HepG2 (cell line): ENCODE measurements at regions not wholly inside any gene's neighbourhood (a gene's known extent, or its start where the extent isn't known, plus 50 kb on each side); places are given as distances from the start of the nearest gene placed in this dataset.

Experiments used
- ATAC-seq: fragments of 200-7000 bp; cut with Tn5 transposase; 3 replicates; pipeline ENCODE4 v1.9.1; 2020; ENCODE audit warnings: mild to moderate bottlenecking, moderate library complexity
- BruUV-seq: library from RNA; stranded (reverse); fragments of 400-500 nt; replicated peaks from 2 replicates; lab custom pipeline; 2021; lab: Mats Ljungman, UMichigan
- CTCF ChIA-PET: fragments of 300-600 bp; formaldehyde crosslinking; extraction: SDS; loops from one replicate; lab custom pipeline; 2021; ENCODE audit warnings: low total read pairs, inconsistent platforms, low intra/inter-chr PET ratio; lab: Yijun Ruan, JAX
- POLR2A ChIA-PET: fragments of 350-600 bp; sonication (Branson Sonifier 250); formaldehyde crosslinking; loops from one replicate; lab custom pipeline; 2020; ENCODE audit warnings: antibody characterized with exemption, inconsistent platforms; lab: Yijun Ruan, JAX
- DNase-seq: peaks from one replicate; pipeline ENCODE4 v3.0.0-alpha.2; 2015; ENCODE audit warnings: low spot score
- FAIRE-seq: peaks from 3 replicates; lab custom pipeline; 2011; peaks lifted over from hg19 to GRCh38; lab: Jason Lieb, UNC
- H2AFZ ChIP-seq: one replicate; pipeline ENCODE4 v1.6.1; 2011; ENCODE audit warnings: low read length, inconsistent platforms
- H3K27ac ChIP-seq: fragments of 300-600 bp; 3 replicates; pipeline ENCODE4 v1.8.0; 2011; ENCODE audit warnings: mixed run types, mild to moderate bottlenecking, mixed read lengths, low read length, inconsistent platforms; ENCODE audit not compliant: insufficient read depth; ENCODE audit errors: extremely low read length
- H3K27me3 ChIP-seq, 2 experiments: fragments of 200-600 bp in 1 of 2; 2 replicates in 1 of 2; 3 replicates in 1 of 2; pipeline versions ENCODE4 v1.6.0 to v1.8.0; 2011; ENCODE audit warnings: low read length in 2 of 2, mild to moderate bottlenecking in 2 of 2, moderate library complexity in 2 of 2, inconsistent platforms in 1 of 2; ENCODE audit not compliant: insufficient read depth in 2 of 2, control insufficient read depth in 1 of 2
- H3K36me3 ChIP-seq, 2 experiments: fragments of 200-600 bp in 1 of 2; replicated peaks in 1 of 2; 2 replicates in 1 of 2; 3 replicates in 1 of 2; pipeline versions ENCODE4 v1.5.1 to v1.8.0; 2011; ENCODE audit warnings: low read length in 2 of 2, inconsistent platforms in 1 of 2; ENCODE audit not compliant: insufficient read depth in 2 of 2, control insufficient read depth in 1 of 2
- H3K4me1 ChIP-seq: 2 replicates; pipeline ENCODE4 v1.5.1; 2012; ENCODE audit warnings: low read length, inconsistent platforms; ENCODE audit not compliant: insufficient read depth
- H3K4me2 ChIP-seq: 2 replicates; pipeline ENCODE4 v1.6.0; 2011; ENCODE audit warnings: low read depth, low read length, inconsistent platforms
- H3K4me3 ChIP-seq, 3 experiments: fragments of 200-600 bp in 1 of 3; sonication (generic), shearing (Covaris generic) in 1 of 3; replicated peaks in 1 of 3; 2 replicates each; pipeline ENCODE4 v1.5.1; 2011 to 2016; ENCODE audit warnings: low read length in 3 of 3, inconsistent platforms in 2 of 3, low read depth in 2 of 3, mild to moderate bottlenecking in 2 of 3, control low read depth in 1 of 3, mixed read lengths in 1 of 3; ENCODE audit not compliant: insufficient read depth in 1 of 3
- H3K79me2 ChIP-seq: one replicate; pipeline ENCODE4 v1.6.1; 2011; ENCODE audit warnings: low read length, inconsistent platforms; ENCODE audit not compliant: insufficient read depth
- H3K9ac ChIP-seq: 2 replicates; pipeline ENCODE4 v1.6.0; 2011; ENCODE audit warnings: mild to moderate bottlenecking, low read depth, low read length, inconsistent platforms; ENCODE audit not compliant: insufficient read depth
- H3K9me3 ChIP-seq: 2 replicates; pipeline ENCODE4 v1.5.1; 2012; ENCODE audit warnings: mild to moderate bottlenecking, low read length
- H4K20me1 ChIP-seq: 2 replicates; pipeline ENCODE4 v1.6.0; 2011; ENCODE audit warnings: inconsistent platforms, mild to moderate bottlenecking, low read length, moderate library complexity; ENCODE audit not compliant: insufficient read depth
- DMTF1 ChIP-seq: sonication (generic); formaldehyde crosslinking; IDR thresholded peaks from 2 replicates; pipeline ENCODE4 v1.4.0; 2020; ENCODE audit warnings: mild to moderate bottlenecking, missing genetic modification reagents
- IRF9 ChIP-seq: sonication (generic); formaldehyde crosslinking; IDR thresholded peaks from 2 replicates; pipeline ENCODE4 v1.8.0; 2022; ENCODE audit warnings: missing genetic modification reagents, mild to moderate bottlenecking, borderline replicate concordance
- SIN3B ChIP-seq: fragments of 150-350 bp; IDR thresholded peaks from 2 replicates; pipeline ENCODE4 v1.6.1; 2014; ENCODE audit warnings: low read length
- SNRNP70 ChIP-seq: fragments of 200-400 bp; formaldehyde crosslinking; IDR thresholded peaks from 2 replicates; pipeline ENCODE4 v1.6.1; 2017; ENCODE audit warnings: mild to moderate bottlenecking, low read depth, low read length, moderate library complexity
- ZNF564 ChIP-seq: sonication (generic); formaldehyde crosslinking; IDR thresholded peaks from 2 replicates; pipeline ENCODE4 v1.8.1; 2023; ENCODE audit warnings: mild to moderate bottlenecking, missing genetic modification reagents
- WGBS: methylation state at CpG from one replicate; pipeline ENCODE4 v1.1.6; 2017; ENCODE audit warnings: low lambda C conversion rate; 5-methylcytosine and 5-hydroxymethylcytosine counted together
- in situ Hi-C: cut with HindIII; loops from 2 replicates; pipeline ENCODE4 v1.10.0; 2017; ENCODE audit warnings: low pct_unique_long_range_greater_than_20kb; ENCODE audit not compliant: extremely low pct_ligation_motif_present
- intact Hi-C: fragments of 100-400 bp; cut with micrococcal nuclease; formaldehyde crosslinking; loops from one replicate; pipeline ENCODE4 v1.10.0; 2022; ENCODE audit not compliant: unreplicated experiment

GRCh38 chr5:93653716-93654115 is 70.7 kb downstream of the NR2F1 start:
- H3K4me3 ChIP-seq, result no peak overlapping the region
- BruUV-seq, result no TSS peak
- H3K9me3 ChIP-seq, result no peaks in the 10 kb centered on the region
- no peak for ATAC-seq
- WGBS, result 94% methylated on average over 1 of the region's 1 CpG
- no peak overlapping the region for H3K4me2 ChIP-seq
- H3K79me2 ChIP-seq, result no peaks in the 10 kb centered on the region
- ChIA-PET CTCF (no interaction called here), POLR2A (no interaction called here)
- H3K36me3 ChIP-seq, result no peaks in the 10 kb centered on the region
- H3K27ac ChIP-seq, result no peak overlapping the region
- no peak overlapping the region for H3K9ac ChIP-seq
- H4K20me1 ChIP-seq, result no peaks in the 10 kb centered on the region
- no peak for FAIRE-seq
- no peak for DNase-seq
- intact Hi-C loops, result no loop called here
- in situ Hi-C loops, result no loop called here
- H3K4me1 ChIP-seq, result no peaks in the 10 kb centered on the region
- no peak overlapping the region for H2AFZ ChIP-seq
- no peaks in the 10 kb centered on the region for H3K27me3 ChIP-seq
- TF ChIP-seq DMTF1 (no peak), IRF9 (CRISPR knock-in tag) (no peak), SIN3B (no peak), ZNF564 (CRISPR knock-in tag) (no peak), SNRNP70 (no peak)
